ENCODE measurements at regions not wholly inside any gene's neighbourhood (a gene's known extent, or its start where the extent isn't known, plus 50 kb on each side); places are given as distances from the start of the nearest gene placed in this dataset.

DNA sequence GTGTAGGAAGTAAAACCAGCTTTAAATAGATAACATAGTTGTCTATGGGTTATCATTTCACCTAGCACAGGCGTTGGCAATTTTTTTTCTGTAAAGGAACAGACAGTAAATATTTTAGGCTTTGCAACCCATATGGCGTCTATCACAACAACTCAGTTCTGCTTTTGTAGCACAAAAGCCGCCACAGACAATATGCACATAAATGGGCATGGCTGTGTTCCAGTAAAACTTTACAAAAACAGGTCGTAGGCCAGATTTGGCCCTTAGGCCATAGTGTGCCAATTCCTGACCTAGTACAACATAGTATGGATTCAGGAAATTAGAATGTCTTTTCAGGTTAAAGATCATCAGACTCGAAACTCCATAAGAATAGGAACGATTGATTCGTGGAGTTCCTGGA is 265.3 kb upstream of the GK2 start:
- H3K4me3 ChIP-seq (ENCODE audit: insufficient read depth, low read depth, low read length) = no peak overlapping the region
- no peak overlapping the region for H3K4me2 ChIP-seq (ENCODE audit: low read depth, low read length)
- no peaks in the 10 kb centered on the region for H3K36me3 ChIP-seq (ENCODE audit: control insufficient read depth, insufficient read depth, low read length)
- dilution Hi-C loops (cut with HindIII; ENCODE audit: low sequenced_read_pairs, unreplicated experiment) = no loop called here
- in situ Hi-C loops (cut with MboI; ENCODE audit: low sequenced_read_pairs) = no loop called here
- TF ChIP-seq CHD1 (IDR thresholded peaks at IDR 0.05; ENCODE audit: low read depth, low read length) (no peak), CEBPB (IDR thresholded peaks at IDR 0.05; ENCODE audit: low read depth, low read length) (no peak), RFX5 (IDR thresholded peaks at IDR 0.05; ENCODE audit: low read depth, low read length) (no peak), RCOR1 (IDR thresholded peaks at IDR 0.05; ENCODE audit: insufficient replicate concordance, low read length) (no peak), RAD21 (IDR thresholded peaks at IDR 0.05; ENCODE audit: low read length) (no peak), MAFK (IDR thresholded peaks at IDR 0.05; ENCODE audit: low read depth, low read length) (no peak), FOS (IDR thresholded peaks at IDR 0.05; ENCODE audit: low read depth, low read length) (no peak), NFE2L2 (IDR thresholded peaks at IDR 0.05; ENCODE audit: low read depth, low read length) (no peak), SMC3 (IDR thresholded peaks at IDR 0.05; ENCODE audit: low read depth, low read length) (no peak), BHLHE40 (IDR thresholded peaks at IDR 0.05; ENCODE audit: low read depth, low read length) (no peak)
- TF ChIP-seq, protein P1, sequence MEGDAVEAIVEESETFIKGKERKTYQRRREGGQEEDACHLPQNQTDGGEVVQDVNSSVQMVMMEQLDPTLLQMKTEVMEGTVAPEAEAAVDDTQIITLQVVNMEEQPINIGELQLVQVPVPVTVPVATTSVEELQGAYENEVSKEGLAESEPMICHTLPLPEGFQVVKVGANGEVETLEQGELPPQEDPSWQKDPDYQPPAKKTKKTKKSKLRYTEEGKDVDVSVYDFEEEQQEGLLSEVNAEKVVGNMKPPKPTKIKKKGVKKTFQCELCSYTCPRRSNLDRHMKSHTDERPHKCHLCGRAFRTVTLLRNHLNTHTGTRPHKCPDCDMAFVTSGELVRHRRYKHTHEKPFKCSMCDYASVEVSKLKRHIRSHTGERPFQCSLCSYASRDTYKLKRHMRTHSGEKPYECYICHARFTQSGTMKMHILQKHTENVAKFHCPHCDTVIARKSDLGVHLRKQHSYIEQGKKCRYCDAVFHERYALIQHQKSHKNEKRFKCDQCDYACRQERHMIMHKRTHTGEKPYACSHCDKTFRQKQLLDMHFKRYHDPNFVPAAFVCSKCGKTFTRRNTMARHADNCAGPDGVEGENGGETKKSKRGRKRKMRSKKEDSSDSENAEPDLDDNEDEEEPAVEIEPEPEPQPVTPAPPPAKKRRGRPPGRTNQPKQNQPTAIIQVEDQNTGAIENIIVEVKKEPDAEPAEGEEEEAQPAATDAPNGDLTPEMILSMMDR (conservative IDR thresholded peaks at IDR 0.05; ENCODE audit: low read depth, low read length) = no peak
- TF ChIP-seq, protein P2, sequence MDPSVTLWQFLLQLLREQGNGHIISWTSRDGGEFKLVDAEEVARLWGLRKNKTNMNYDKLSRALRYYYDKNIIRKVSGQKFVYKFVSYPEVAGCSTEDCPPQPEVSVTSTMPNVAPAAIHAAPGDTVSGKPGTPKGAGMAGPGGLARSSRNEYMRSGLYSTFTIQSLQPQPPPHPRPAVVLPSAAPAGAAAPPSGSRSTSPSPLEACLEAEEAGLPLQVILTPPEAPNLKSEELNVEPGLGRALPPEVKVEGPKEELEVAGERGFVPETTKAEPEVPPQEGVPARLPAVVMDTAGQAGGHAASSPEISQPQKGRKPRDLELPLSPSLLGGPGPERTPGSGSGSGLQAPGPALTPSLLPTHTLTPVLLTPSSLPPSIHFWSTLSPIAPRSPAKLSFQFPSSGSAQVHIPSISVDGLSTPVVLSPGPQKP (IDR thresholded peaks at IDR 0.05; ENCODE audit: borderline replicate concordance, low read depth, low read length) = no peak
- TF ChIP-seq, protein P3, sequence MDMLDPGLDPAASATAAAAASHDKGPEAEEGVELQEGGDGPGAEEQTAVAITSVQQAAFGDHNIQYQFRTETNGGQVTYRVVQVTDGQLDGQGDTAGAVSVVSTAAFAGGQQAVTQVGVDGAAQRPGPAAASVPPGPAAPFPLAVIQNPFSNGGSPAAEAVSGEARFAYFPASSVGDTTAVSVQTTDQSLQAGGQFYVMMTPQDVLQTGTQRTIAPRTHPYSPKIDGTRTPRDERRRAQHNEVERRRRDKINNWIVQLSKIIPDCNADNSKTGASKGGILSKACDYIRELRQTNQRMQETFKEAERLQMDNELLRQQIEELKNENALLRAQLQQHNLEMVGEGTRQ (IDR thresholded peaks at IDR 0.05; ENCODE audit: low read depth, low read length) = no peak
- ChIA-PET CTCF (interaction anchor here (1.0 kb wide), 1 partner anchor 9 kb away, joined by 3 read pairs; no protein-coding TSS in a partner anchor), POLR2A (ENCODE audit: unreplicated experiment) (no interaction called here)
- WGBS, 2 experiments (ENCODE audit: extremely low coverage in 2 of 2, insufficient read length in 1 of 2) = no CpG with 5 or more reads among the region's 7 CpGs
- H3K27ac ChIP-seq (ENCODE audit: insufficient read depth, low read length) = no peak overlapping the region
- no peak overlapping the region for H3K56ac ChIP-seq (ENCODE audit: extremely low read depth, insufficient read depth, low read length)
- H4K5ac ChIP-seq (ENCODE audit: low read depth, low read length) = no peak overlapping the region
- H2BK120ac ChIP-seq (ENCODE audit: low read depth, low read length) = no peak overlapping the region
- H4K20me1 ChIP-seq (ENCODE audit: insufficient read depth, low read length) = no peaks in the 10 kb centered on the region
- H4K8ac ChIP-seq (ENCODE audit: low read depth in 2 of 2, low read length in 2 of 2) = no peak overlapping the region
- no peak overlapping the region for H2BK20ac ChIP-seq (ENCODE audit: low read depth, low read length)
- BruUV-seq (replicated peaks) = no TSS peak
- no peaks in the 10 kb centered on the region for H3K79me1 ChIP-seq (ENCODE audit: low read depth in 1 of 2, low read length in 2 of 2)
- intact Hi-C loops (cut with micrococcal nuclease) = no loop called here
- DNase-seq = no peak
- no peak overlapping the region for H3K18ac ChIP-seq (ENCODE audit: low read depth, low read length)
- peaks cover 2% of the 10 kb centered on the region; the same call in 1 of the 2 replicates for H3K9me3 ChIP-seq (ENCODE audit: control insufficient read depth, insufficient read depth, low read length)
- no peaks in the 10 kb centered on the region for H3K4me1 ChIP-seq (ENCODE audit: control insufficient read depth, insufficient read depth, low read length)
- no peak overlapping the region for H3K4ac ChIP-seq (ENCODE audit: low read depth, low read length)
- H3K9ac ChIP-seq (ENCODE audit: low read depth, low read length) = no peak overlapping the region
- H3K9me1 ChIP-seq (ENCODE audit: insufficient read depth, low read length) = no peaks in the 10 kb centered on the region
- H3K23ac ChIP-seq (ENCODE audit: low read depth, low read length) = no peak overlapping the region
- no peaks in the 10 kb centered on the region for H3K27me3 ChIP-seq (ENCODE audit: control insufficient read depth, insufficient read depth, low read length)
- no peak overlapping the region for H2AK5ac ChIP-seq (ENCODE audit: low read depth, low read length)
- H4K91ac ChIP-seq (ENCODE audit: insufficient read depth, low read depth, low read length) = no peak overlapping the region
- H2BK15ac ChIP-seq (ENCODE audit: low read depth, low read length) = no peak overlapping the region
- no peak overlapping the region for H2AK9ac ChIP-seq (replicated peaks; ENCODE audit: low read depth, low read length, poor library complexity)
- H2AFZ ChIP-seq (replicated peaks; ENCODE audit: low read length, poor library complexity) = no peak overlapping the region
- H2BK5ac ChIP-seq (ENCODE audit: low read depth, low read length, poor library complexity, severe bottlenecking) = no peak overlapping the region
- no peak for ATAC-seq (ENCODE audit: low read depth)
- H3K14ac ChIP-seq (replicated peaks; ENCODE audit: low read depth, low read length) = no peak overlapping the region

All from IMR-90 (cell line).